HCT116 (cell line): ENCODE measurements at regions not wholly inside any gene's neighbourhood (a gene's known extent, or its start where the extent isn't known, plus 50 kb on each side); places are given as distances from the start of the nearest gene placed in this dataset.

Experiments used
- ATAC-seq: fragments of 200-7000 bp; cut with Tn5 transposase; 2 replicates; pipeline ENCODE4 v1.9.1; 2020; ENCODE audit warnings: mild to moderate bottlenecking, moderate library complexity
- BruUV-seq: library from RNA; stranded (reverse); fragments of 400-500 nt; replicated peaks from 2 replicates; lab custom pipeline; 2021; lab: Mats Ljungman, UMichigan
- CTCF ChIA-PET: fragments of 300-600 bp; sonication (Branson Sonifier 250); formaldehyde crosslinking; loops from one replicate; lab custom pipeline; 2021; ENCODE audit warnings: antibody characterized with exemption; lab: Charles Lee
- POLR2A ChIA-PET: fragments of 300-600, 350-600 bp; sonication (Branson Sonifier 250); formaldehyde crosslinking; loops from one replicate; lab custom pipeline; 2021; ENCODE audit warnings: antibody characterized with exemption; lab: Charles Lee
- RAD21 ChIA-PET, 2 experiments: fragments of 300-600 bp; sonication (Branson Sonifier 250); formaldehyde crosslinking; loops; one replicate each; lab custom pipeline; 2023; ENCODE audit warnings: low total read pairs in 2 of 2; ENCODE audit not compliant: uncharacterized antibody in 2 of 2, unreplicated experiment in 2 of 2, low non-redundant PET in 1 of 2; lab: Charles Lee
- DNase-seq: peaks from one replicate; pipeline ENCODE4 v3.0.0-alpha.2; 2010; ENCODE audit warnings: low read depth, low spot score
- H2AFZ ChIP-seq: fragments of 200-600 bp; shearing (Covaris generic), sonication (generic); 2 replicates; pipeline ENCODE4 v1.6.1; 2017; ENCODE audit warnings: low read depth, mixed run types, mixed read lengths, antibody characterized with exemption, low read length; ENCODE audit not compliant: poor library complexity, severe bottlenecking
- H3K27ac ChIP-seq: 2 replicates; pipeline ENCODE4 v1.5.1; 2012; ENCODE audit warnings: low read depth, low read length
- H3K27me3 ChIP-seq: fragments of 200-600 bp; sonication (generic); 2 replicates; pipeline ENCODE4 v1.6.1; 2016; ENCODE audit warnings: mixed run types, low read length, mixed read lengths; ENCODE audit not compliant: insufficient read depth
- H3K36me3 ChIP-seq, 2 experiments: fragments of 200-500 bp in 1 of 2; fragments of 200-600 bp in 1 of 2; sonication (Bioruptor generic) in 1 of 2; sonication (generic) in 1 of 2; 2 replicates each; pipeline versions ENCODE4 v1.5.1 to v1.6.1; 2014 to 2016; ENCODE audit warnings: low read length in 2 of 2, inconsistent platforms in 1 of 2, mixed read lengths in 1 of 2, mixed run types in 1 of 2; ENCODE audit not compliant: insufficient read depth in 2 of 2, control insufficient read depth in 1 of 2
- H3K4me1 ChIP-seq, 2 experiments: fragments of 200-600 bp in 1 of 2; sonication (generic) in 1 of 2; 2 replicates each; pipeline versions ENCODE4 v1.5.1 to v1.6.1; 2012 to 2017; ENCODE audit warnings: low read length in 2 of 2, inconsistent platforms in 1 of 2, mild to moderate bottlenecking in 1 of 2, mixed read lengths in 1 of 2, mixed run types in 1 of 2, moderate library complexity in 1 of 2; ENCODE audit not compliant: insufficient read depth in 2 of 2, control insufficient read depth in 1 of 2
- H3K4me2 ChIP-seq: fragments of 200-600 bp; sonication (generic); 2 replicates; pipeline ENCODE4 v1.6.1; 2017; ENCODE audit warnings: mixed run types, low read length, mixed read lengths
- H3K4me3 ChIP-seq, 2 experiments: fragments of 200-600 bp in 1 of 2; sonication (generic) in 1 of 2; replicated peaks in 1 of 2; 2 replicates each; pipeline ENCODE4 v1.5.1; 2011 to 2016; ENCODE audit warnings: low read length in 2 of 2, control low read depth in 1 of 2, low read depth in 1 of 2, mild to moderate bottlenecking in 1 of 2, mixed read lengths in 1 of 2, mixed run types in 1 of 2
- H3K79me2 ChIP-seq: fragments of 200-600 bp; sonication (generic); 2 replicates; pipeline ENCODE4 v1.6.1; 2017; ENCODE audit warnings: mild to moderate bottlenecking, mixed run types, low read length, moderate library complexity, mixed read lengths; ENCODE audit not compliant: insufficient read depth
- H3K9ac ChIP-seq: fragments of 200-600 bp; sonication (generic); 2 replicates; pipeline ENCODE4 v1.6.1; 2016; ENCODE audit warnings: low read length, mixed read lengths
- H3K9me2 ChIP-seq: fragments of 200-600 bp; sonication (generic), shearing (Covaris generic); 2 replicates; pipeline ENCODE4 v1.6.1; 2017; ENCODE audit warnings: mixed run types, mild to moderate bottlenecking, moderate library complexity; ENCODE audit not compliant: insufficient read depth
- H3K9me3 ChIP-seq, 2 experiments: fragments of 200-500 bp in 1 of 2; fragments of 200-600 bp in 1 of 2; sonication (Bioruptor generic) in 1 of 2; sonication (generic) in 1 of 2; 2 replicates each; pipeline ENCODE4 v1.6.1; 2014 to 2017; ENCODE audit warnings: low read length in 2 of 2, mixed read lengths in 2 of 2, inconsistent platforms in 1 of 2, low read depth in 1 of 2, mild to moderate bottlenecking in 1 of 2, mixed run types in 1 of 2, moderate library complexity in 1 of 2; ENCODE audit not compliant: control insufficient read depth in 1 of 2, insufficient read depth in 1 of 2
- H4K20me1 ChIP-seq: fragments of 200-600 bp; sonication (generic), shearing (Covaris generic); 2 replicates; pipeline ENCODE4 v1.6.1; 2017; ENCODE audit warnings: mixed run types, mild to moderate bottlenecking, moderate library complexity; ENCODE audit not compliant: insufficient read depth
- CBX3 ChIP-seq: IDR thresholded peaks from 2 replicates; pipeline ENCODE4 v1.6.1; 2012; ENCODE audit warnings: low read depth
- EZH2 ChIP-seq: fragments of 200-600 bp; sonication (generic); IDR thresholded peaks from 2 replicates; pipeline ENCODE4 v1.6.1; 2017; ENCODE audit warnings: antibody characterized with exemption, mixed run types
- EZH2phosphoT487 ChIP-seq: fragments of 200-600 bp; IDR thresholded peaks from 2 replicates; pipeline ENCODE4 v1.6.1; 2018; ENCODE audit warnings: antibody characterized with exemption, borderline replicate concordance
- FOSL1 ChIP-seq: IDR thresholded peaks from 2 replicates; pipeline ENCODE4 v1.6.1; 2012; ENCODE audit warnings: low read depth
- JUND ChIP-seq: IDR thresholded peaks from 2 replicates; pipeline ENCODE4 v1.6.1; 2012
- MAX ChIP-seq: IDR thresholded peaks from 2 replicates; pipeline ENCODE4 v1.6.1; 2012
- RAD21 ChIP-seq: IDR thresholded peaks from 2 replicates; pipeline ENCODE4 v1.6.1; 2012; ENCODE audit warnings: low read depth, mild to moderate bottlenecking
- REST ChIP-seq: IDR thresholded peaks from 2 replicates; pipeline ENCODE4 v1.6.1; 2012; ENCODE audit warnings: low read depth
- SIN3A ChIP-seq: IDR thresholded peaks from 2 replicates; pipeline ENCODE4 v1.6.1; 2012; ENCODE audit warnings: low read depth
- SP1 ChIP-seq: IDR thresholded peaks from 2 replicates; pipeline ENCODE4 v1.6.1; 2012; ENCODE audit warnings: low read depth
- intact Hi-C: fragments of 100-400 bp; cut with micrococcal nuclease; formaldehyde crosslinking; loops from 2 replicates; pipeline ENCODE4 v1.10.0; 2022

- ChIA-PET RAD21 (no interaction called here), CTCF (no interaction called here), POLR2A (no interaction called here)
- no peak for TF ChIP-seq REST
- intact Hi-C loops = no loop called here
- Histone ChIP-seq H3K9me3 (no peaks in the 10 kb centered on the region), H3K9ac (no peak overlapping the region), H3K36me3 (no peaks in the 10 kb centered on the region), H3K27me3 (no peaks in the 10 kb centered on the region), H2AFZ (no peak overlapping the region), H3K4me2 (no peak overlapping the region), H3K9me2 (no peaks in the 10 kb centered on the region), H4K20me1 (no peaks in the 10 kb centered on the region), H3K4me1 (peaks cover 9 to 18% of the 10 kb centered on the region in 2 experiments), H3K79me2 (no peaks in the 10 kb centered on the region), H3K4me3 (no peak overlapping the region), H3K27ac (no peak overlapping the region)
- BruUV-seq = no TSS peak
- no peak for ATAC-seq
- no peak for DNase-seq
Measured at GRCh38 chr6:147080225-147080624, 124.0 kb upstream of the STXBP5 start.

- no peak overlapping the region for H2AFZ ChIP-seq
- H3K9ac ChIP-seq = no peak overlapping the region
- H4K20me1 ChIP-seq = no peaks in the 10 kb centered on the region
- peak; percentile 71 for TF ChIP-seq SP1
- TF ChIP-seq FOSL1 = peak; percentile 35
- peak; percentile 60; the same call in 1 of the 2 replicates for TF ChIP-seq CBX3
- no peak for TF ChIP-seq EZH2phosphoT487
- TF ChIP-seq RAD21 = no peak
- peak; percentile 86 for TF ChIP-seq SIN3A
- peak; percentile 54; the same call in 1 of the 2 replicates for TF ChIP-seq JUND
- no peak for TF ChIP-seq EZH2
- peak; percentile 28; the same call in 1 of the 2 replicates for TF ChIP-seq MAX
- CTCF ChIA-PET = no interaction called here
- H3K79me2 ChIP-seq = no peaks in the 10 kb centered on the region
- H3K9me2 ChIP-seq = no peaks in the 10 kb centered on the region
- no peaks in the 10 kb centered on the region for H3K9me3 ChIP-seq
- no peaks in the 10 kb centered on the region for H3K36me3 ChIP-seq
- ATAC-seq = no peak
- 0 out of 4 replicates have a peak overlapping the region, but pooled peaks of 1 of the 2 experiments have one; percentile 3 for H3K4me3 ChIP-seq
- BruUV-seq = no TSS peak
- no peaks in the 10 kb centered on the region for H3K27me3 ChIP-seq
- peaks cover 9 to 18% of the 10 kb centered on the region in 2 experiments for H3K4me1 ChIP-seq
- POLR2A ChIA-PET = no interaction called here
- DNase-seq = peak; percentile 28
- no peak overlapping the region for H3K27ac ChIP-seq
- H3K4me2 ChIP-seq = peak overlapping the region; percentile 55
- intact Hi-C loops = no loop called here
- RAD21 ChIA-PET = no interaction called here
Measured at GRCh38 chr6:147081076-147081609, 123.1 kb upstream of the STXBP5 start.
